ENCODE measurements at regions not wholly inside any gene's neighbourhood (a gene's known extent, or its start where the extent isn't known, plus 50 kb on each side); places are given as distances from the start of the nearest gene placed in this dataset.

- no peaks in the 10 kb centered on the region for H3K36me3 ChIP-seq (ENCODE audit: low read depth, missing control alignments)
- intact Hi-C loops (cut with DNase I; ENCODE audit: low total_unique reads) = no loop called here
- no peaks in the 10 kb centered on the region for H3K9me3 ChIP-seq
- H3K4me3 ChIP-seq = no peak overlapping the region
- H3K27ac ChIP-seq = no peak overlapping the region
- DNase-seq = no peak
- no peak for TF ChIP-seq CTCF (IDR thresholded peaks at IDR 0.05)
- no peak for TF ChIP-seq POLR2A (IDR thresholded peaks at IDR 0.05)
- no peaks in the 10 kb centered on the region for H3K4me1 ChIP-seq
- H3K27me3 ChIP-seq = no peaks in the 10 kb centered on the region
Measured at GRCh38 chr5:18433336-18433735, 799.1 kb downstream of the TAF11L14 start.

DNA sequence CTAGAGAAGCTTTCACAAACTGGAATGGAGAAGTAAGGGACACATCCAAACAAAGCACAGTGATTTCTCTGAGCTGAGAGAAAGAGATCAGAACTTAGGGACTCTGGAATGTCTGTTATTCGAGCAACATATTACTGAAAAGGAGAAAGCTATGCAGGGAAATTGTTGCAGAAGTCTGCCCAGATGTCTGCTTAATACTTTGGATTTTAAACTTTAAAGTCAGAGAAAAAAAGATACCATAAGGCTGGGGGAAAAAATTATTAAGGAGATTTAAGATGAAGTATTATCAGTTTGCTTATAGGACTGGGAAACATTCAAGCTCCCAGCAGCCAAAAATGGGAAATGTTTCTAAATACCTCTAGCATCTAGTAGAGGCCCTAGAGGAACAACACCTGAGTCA is 803.9 kb downstream of the TAF11L14 start:
- H3K27ac ChIP-seq = no peak overlapping the region
- H3K36me3 ChIP-seq (ENCODE audit: low read depth, missing control alignments) = no peaks in the 10 kb centered on the region
- 67 to 71% methylated on average over 1 of the region's 1 CpG for WGBS, 2 donors
- intact Hi-C loops (cut with DNase I; ENCODE audit: low total_unique reads) = no loop called here
- DNase-seq = no peak
- H3K9me3 ChIP-seq = no peaks in the 10 kb centered on the region
- H3K4me1 ChIP-seq = no peaks in the 10 kb centered on the region
- H3K4me3 ChIP-seq = no peak overlapping the region
- TF ChIP-seq POLR2A (IDR thresholded peaks at IDR 0.05) (no peak), CTCF (IDR thresholded peaks at IDR 0.05) (no peak)
- H3K27me3 ChIP-seq = no peaks in the 10 kb centered on the region

DNA sequence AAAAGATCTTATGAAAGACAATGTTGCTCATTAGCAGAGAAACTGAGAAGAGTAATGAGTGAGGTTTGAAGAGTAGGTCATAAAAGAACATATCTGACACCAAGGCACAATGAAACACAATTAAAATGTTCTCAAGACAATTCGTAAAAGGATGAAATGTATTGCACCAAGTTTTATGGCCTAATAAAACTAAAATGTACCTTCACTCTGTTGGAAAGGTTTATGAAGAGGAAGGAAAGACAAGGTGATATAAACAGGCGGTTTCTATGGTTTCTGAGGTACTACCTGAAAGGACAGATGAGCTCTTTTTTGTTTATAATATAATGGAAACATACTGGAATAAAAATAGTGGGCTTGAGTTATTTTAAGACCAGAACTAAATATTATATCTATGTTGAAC is 821.3 kb downstream of the TAF11L14 start:
- TF ChIP-seq POLR2A (IDR thresholded peaks at IDR 0.05) = no peak
- no peak for TF ChIP-seq CTCF (IDR thresholded peaks at IDR 0.05)

DNA sequence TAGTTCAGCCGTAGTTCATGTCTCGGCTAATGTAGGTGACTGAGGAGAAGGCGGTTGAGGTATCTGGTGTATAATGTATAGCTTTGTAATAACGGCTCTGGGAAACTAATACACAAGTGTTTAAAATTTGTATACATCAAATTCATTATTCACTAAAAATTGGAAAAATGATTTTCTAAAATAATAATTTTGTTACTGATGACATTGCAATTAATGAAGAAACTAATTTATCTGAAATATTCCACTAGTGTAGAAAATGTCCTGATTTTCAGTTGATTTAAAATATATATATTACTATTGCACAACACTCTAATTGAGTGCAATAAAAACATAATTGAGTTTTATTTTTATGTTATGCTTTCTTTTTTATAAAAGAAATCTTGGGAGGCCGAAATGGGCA is 823.0 kb downstream of the TAF11L14 start:
- intact Hi-C loops (cut with DNase I; ENCODE audit: low total_unique reads) = no loop called here
- H3K4me3 ChIP-seq = no peak overlapping the region
- H3K4me1 ChIP-seq = no peaks in the 10 kb centered on the region
- H3K27ac ChIP-seq = no peak overlapping the region
- no peak for TF ChIP-seq POLR2A (IDR thresholded peaks at IDR 0.05)
- TF ChIP-seq CTCF (IDR thresholded peaks at IDR 0.05) = no peak
- no peak for DNase-seq
- no peaks in the 10 kb centered on the region for H3K27me3 ChIP-seq
- H3K36me3 ChIP-seq (ENCODE audit: low read depth, missing control alignments) = no peaks in the 10 kb centered on the region
- no peaks in the 10 kb centered on the region for H3K9me3 ChIP-seq
- WGBS, 2 donors = 95 to 98% methylated on average over 5 of the region's 5 CpGs

More for the DNA sequence above, 821.3 kb downstream of the TAF11L14 start:
- no peaks in the 10 kb centered on the region for H3K36me3 ChIP-seq (ENCODE audit: low read depth, missing control alignments)
- WGBS, 2 donors = 74 to 77% methylated on average over 2 of the region's 2 CpGs
- no peaks in the 10 kb centered on the region for H3K4me1 ChIP-seq
- no peak overlapping the region for H3K4me3 ChIP-seq
- intact Hi-C loops (cut with DNase I; ENCODE audit: low total_unique reads) = no loop called here
- H3K27me3 ChIP-seq = no peaks in the 10 kb centered on the region
- no peaks in the 10 kb centered on the region for H3K9me3 ChIP-seq
- DNase-seq = no peak
- no peak overlapping the region for H3K27ac ChIP-seq

- H3K4me1 ChIP-seq = no peaks in the 10 kb centered on the region
- 80 to 91% methylated on average over 1 of the region's 1 CpG for WGBS, 2 donors
- no peak overlapping the region for H3K4me3 ChIP-seq
- no peaks in the 10 kb centered on the region for H3K27me3 ChIP-seq
- H3K9me3 ChIP-seq = no peaks in the 10 kb centered on the region
- H3K36me3 ChIP-seq (ENCODE audit: low read depth, missing control alignments) = no peaks in the 10 kb centered on the region
- DNase-seq = no peak
- no peak overlapping the region for H3K27ac ChIP-seq
- intact Hi-C loops (cut with DNase I; ENCODE audit: low total_unique reads) = no loop called here
- TF ChIP-seq POLR2A (IDR thresholded peaks at IDR 0.05) (no peak), CTCF (IDR thresholded peaks at IDR 0.05) (no peak)
Measured at GRCh38 chr5:18461766-18462165, 827.5 kb downstream of the TAF11L14 start.
